ENCODE measurements at regions not wholly inside any gene's neighbourhood (a gene's known extent, or its start where the extent isn't known, plus 50 kb on each side); places are given as distances from the start of the nearest gene placed in this dataset.

DNA sequence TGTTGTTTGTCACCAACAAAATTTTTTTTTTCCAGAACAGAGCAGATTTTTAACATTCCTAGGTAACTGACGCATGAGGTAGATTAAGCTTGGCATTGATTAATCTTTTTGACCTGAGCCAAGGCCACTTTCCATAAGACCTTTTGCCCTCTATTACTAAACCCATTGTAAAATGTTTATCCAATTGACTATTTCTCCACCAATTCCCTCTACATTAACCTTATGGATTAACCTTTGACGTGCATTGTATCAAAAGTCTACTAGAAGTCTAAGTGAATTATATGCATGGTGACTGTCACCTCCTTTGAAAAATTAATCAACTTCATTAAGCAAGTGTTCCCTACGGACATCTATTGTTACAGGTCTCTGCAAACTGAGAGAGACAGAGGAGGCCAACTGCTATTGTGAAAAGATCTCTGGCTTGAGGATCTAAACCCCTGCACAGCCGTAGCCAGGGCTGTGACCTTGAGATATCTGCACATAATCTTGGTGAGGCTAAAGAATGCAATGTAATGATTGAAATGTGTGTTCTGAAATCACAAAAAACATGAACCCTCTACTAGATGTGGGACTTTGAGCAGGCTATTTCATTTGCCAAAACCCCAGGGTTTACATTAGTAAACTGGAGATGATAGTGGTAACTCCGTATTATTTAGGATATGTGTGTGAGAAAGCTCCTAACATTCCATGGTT, 632.2 kb downstream of the TLR4 start:
- TF ChIP-seq, protein P1, sequence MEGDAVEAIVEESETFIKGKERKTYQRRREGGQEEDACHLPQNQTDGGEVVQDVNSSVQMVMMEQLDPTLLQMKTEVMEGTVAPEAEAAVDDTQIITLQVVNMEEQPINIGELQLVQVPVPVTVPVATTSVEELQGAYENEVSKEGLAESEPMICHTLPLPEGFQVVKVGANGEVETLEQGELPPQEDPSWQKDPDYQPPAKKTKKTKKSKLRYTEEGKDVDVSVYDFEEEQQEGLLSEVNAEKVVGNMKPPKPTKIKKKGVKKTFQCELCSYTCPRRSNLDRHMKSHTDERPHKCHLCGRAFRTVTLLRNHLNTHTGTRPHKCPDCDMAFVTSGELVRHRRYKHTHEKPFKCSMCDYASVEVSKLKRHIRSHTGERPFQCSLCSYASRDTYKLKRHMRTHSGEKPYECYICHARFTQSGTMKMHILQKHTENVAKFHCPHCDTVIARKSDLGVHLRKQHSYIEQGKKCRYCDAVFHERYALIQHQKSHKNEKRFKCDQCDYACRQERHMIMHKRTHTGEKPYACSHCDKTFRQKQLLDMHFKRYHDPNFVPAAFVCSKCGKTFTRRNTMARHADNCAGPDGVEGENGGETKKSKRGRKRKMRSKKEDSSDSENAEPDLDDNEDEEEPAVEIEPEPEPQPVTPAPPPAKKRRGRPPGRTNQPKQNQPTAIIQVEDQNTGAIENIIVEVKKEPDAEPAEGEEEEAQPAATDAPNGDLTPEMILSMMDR (IDR thresholded peaks at IDR 0.05; ENCODE audit: insufficient read depth, low read length), result no peak
- TF ChIP-seq, protein P2, sequence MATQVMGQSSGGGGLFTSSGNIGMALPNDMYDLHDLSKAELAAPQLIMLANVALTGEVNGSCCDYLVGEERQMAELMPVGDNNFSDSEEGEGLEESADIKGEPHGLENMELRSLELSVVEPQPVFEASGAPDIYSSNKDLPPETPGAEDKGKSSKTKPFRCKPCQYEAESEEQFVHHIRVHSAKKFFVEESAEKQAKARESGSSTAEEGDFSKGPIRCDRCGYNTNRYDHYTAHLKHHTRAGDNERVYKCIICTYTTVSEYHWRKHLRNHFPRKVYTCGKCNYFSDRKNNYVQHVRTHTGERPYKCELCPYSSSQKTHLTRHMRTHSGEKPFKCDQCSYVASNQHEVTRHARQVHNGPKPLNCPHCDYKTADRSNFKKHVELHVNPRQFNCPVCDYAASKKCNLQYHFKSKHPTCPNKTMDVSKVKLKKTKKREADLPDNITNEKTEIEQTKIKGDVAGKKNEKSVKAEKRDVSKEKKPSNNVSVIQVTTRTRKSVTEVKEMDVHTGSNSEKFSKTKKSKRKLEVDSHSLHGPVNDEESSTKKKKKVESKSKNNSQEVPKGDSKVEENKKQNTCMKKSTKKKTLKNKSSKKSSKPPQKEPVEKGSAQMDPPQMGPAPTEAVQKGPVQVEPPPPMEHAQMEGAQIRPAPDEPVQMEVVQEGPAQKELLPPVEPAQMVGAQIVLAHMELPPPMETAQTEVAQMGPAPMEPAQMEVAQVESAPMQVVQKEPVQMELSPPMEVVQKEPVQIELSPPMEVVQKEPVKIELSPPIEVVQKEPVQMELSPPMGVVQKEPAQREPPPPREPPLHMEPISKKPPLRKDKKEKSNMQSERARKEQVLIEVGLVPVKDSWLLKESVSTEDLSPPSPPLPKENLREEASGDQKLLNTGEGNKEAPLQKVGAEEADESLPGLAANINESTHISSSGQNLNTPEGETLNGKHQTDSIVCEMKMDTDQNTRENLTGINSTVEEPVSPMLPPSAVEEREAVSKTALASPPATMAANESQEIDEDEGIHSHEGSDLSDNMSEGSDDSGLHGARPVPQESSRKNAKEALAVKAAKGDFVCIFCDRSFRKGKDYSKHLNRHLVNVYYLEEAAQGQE (IDR thresholded peaks at IDR 0.05; ENCODE audit: insufficient replicate concordance, low read depth), result no peak

All from HL-60 (cell line).